HepG2 (cell line): ENCODE measurements at regions not wholly inside any gene's neighbourhood (a gene's known extent, or its start where the extent isn't known, plus 50 kb on each side); places are given as distances from the start of the nearest gene placed in this dataset.

Experiments
- ATAC-seq: fragments of 200-7000 bp; cut with Tn5 transposase; 3 replicates; pipeline ENCODE4 v1.9.1; 2020; ENCODE audit warnings: mild to moderate bottlenecking, moderate library complexity
- BruUV-seq: library from RNA; stranded (reverse); fragments of 400-500 nt; replicated peaks from 2 replicates; lab custom pipeline; 2021; lab: Mats Ljungman, UMichigan
- CTCF ChIA-PET: fragments of 300-600 bp; formaldehyde crosslinking; extraction: SDS; loops from one replicate; lab custom pipeline; 2021; ENCODE audit warnings: low total read pairs, inconsistent platforms, low intra/inter-chr PET ratio; lab: Yijun Ruan, JAX
- POLR2A ChIA-PET: fragments of 350-600 bp; sonication (Branson Sonifier 250); formaldehyde crosslinking; loops from one replicate; lab custom pipeline; 2020; ENCODE audit warnings: antibody characterized with exemption, inconsistent platforms; lab: Yijun Ruan, JAX
- DNase-seq: peaks from one replicate; pipeline ENCODE4 v3.0.0-alpha.2; 2015; ENCODE audit warnings: low spot score
- FAIRE-seq: peaks from 3 replicates; lab custom pipeline; 2011; peaks lifted over from hg19 to GRCh38; lab: Jason Lieb, UNC
- H2AFZ ChIP-seq: one replicate; pipeline ENCODE4 v1.6.1; 2011; ENCODE audit warnings: low read length, inconsistent platforms
- H3K27ac ChIP-seq: fragments of 300-600 bp; 3 replicates; pipeline ENCODE4 v1.8.0; 2011; ENCODE audit warnings: mixed run types, mild to moderate bottlenecking, mixed read lengths, low read length, inconsistent platforms; ENCODE audit not compliant: insufficient read depth; ENCODE audit errors: extremely low read length
- H3K27me3 ChIP-seq, 2 experiments: fragments of 200-600 bp in 1 of 2; 2 replicates in 1 of 2; 3 replicates in 1 of 2; pipeline versions ENCODE4 v1.6.0 to v1.8.0; 2011; ENCODE audit warnings: low read length in 2 of 2, mild to moderate bottlenecking in 2 of 2, moderate library complexity in 2 of 2, inconsistent platforms in 1 of 2; ENCODE audit not compliant: insufficient read depth in 2 of 2, control insufficient read depth in 1 of 2
- H3K36me3 ChIP-seq, 2 experiments: fragments of 200-600 bp in 1 of 2; replicated peaks in 1 of 2; 2 replicates in 1 of 2; 3 replicates in 1 of 2; pipeline versions ENCODE4 v1.5.1 to v1.8.0; 2011; ENCODE audit warnings: low read length in 2 of 2, inconsistent platforms in 1 of 2; ENCODE audit not compliant: insufficient read depth in 2 of 2, control insufficient read depth in 1 of 2
- H3K4me1 ChIP-seq: 2 replicates; pipeline ENCODE4 v1.5.1; 2012; ENCODE audit warnings: low read length, inconsistent platforms; ENCODE audit not compliant: insufficient read depth
- H3K4me2 ChIP-seq: 2 replicates; pipeline ENCODE4 v1.6.0; 2011; ENCODE audit warnings: low read depth, low read length, inconsistent platforms
- H3K4me3 ChIP-seq, 3 experiments: fragments of 200-600 bp in 1 of 3; sonication (generic), shearing (Covaris generic) in 1 of 3; replicated peaks in 1 of 3; 2 replicates each; pipeline ENCODE4 v1.5.1; 2011 to 2016; ENCODE audit warnings: low read length in 3 of 3, inconsistent platforms in 2 of 3, low read depth in 2 of 3, mild to moderate bottlenecking in 2 of 3, control low read depth in 1 of 3, mixed read lengths in 1 of 3; ENCODE audit not compliant: insufficient read depth in 1 of 3
- H3K79me2 ChIP-seq: one replicate; pipeline ENCODE4 v1.6.1; 2011; ENCODE audit warnings: low read length, inconsistent platforms; ENCODE audit not compliant: insufficient read depth
- H3K9ac ChIP-seq: 2 replicates; pipeline ENCODE4 v1.6.0; 2011; ENCODE audit warnings: mild to moderate bottlenecking, low read depth, low read length, inconsistent platforms; ENCODE audit not compliant: insufficient read depth
- H3K9me3 ChIP-seq: 2 replicates; pipeline ENCODE4 v1.5.1; 2012; ENCODE audit warnings: mild to moderate bottlenecking, low read length
- H4K20me1 ChIP-seq: 2 replicates; pipeline ENCODE4 v1.6.0; 2011; ENCODE audit warnings: inconsistent platforms, mild to moderate bottlenecking, low read length, moderate library complexity; ENCODE audit not compliant: insufficient read depth
- AFF4 ChIP-seq: sonication (generic); formaldehyde crosslinking; IDR thresholded peaks from 2 replicates; pipeline ENCODE4 v1.4.0; 2020; ENCODE audit warnings: missing genetic modification reagents
- ATF1 ChIP-seq: IDR thresholded peaks from 2 replicates; pipeline ENCODE4 v1.6.1; 2016; ENCODE audit warnings: mild to moderate bottlenecking, control low read depth
- BCLAF1 ChIP-seq: fragments of 450-650 bp; IDR thresholded peaks from 2 replicates; pipeline ENCODE4 v1.6.1; 2017; ENCODE audit warnings: mild to moderate bottlenecking
- EED ChIP-seq: sonication (generic); formaldehyde crosslinking; IDR thresholded peaks from 2 replicates; pipeline ENCODE4 v1.5.0; 2020; ENCODE audit warnings: mild to moderate bottlenecking, missing genetic modification reagents
- HMG20B ChIP-seq: conservative IDR thresholded peaks from 2 replicates; pipeline ENCODE4 v1.6.1; 2016; ENCODE audit warnings: missing genetic modification reagents, missing compliant biosample characterization
- HNF1B ChIP-seq: sonication (generic); formaldehyde crosslinking; IDR thresholded peaks from 2 replicates; pipeline ENCODE4 v1.5.1; 2020; ENCODE audit warnings: mild to moderate bottlenecking, moderate library complexity, missing genetic modification reagents
- HOXA9 ChIP-seq: sonication (generic); formaldehyde crosslinking; IDR thresholded peaks from 2 replicates; pipeline ENCODE4 v1.8.1; 2022; ENCODE audit warnings: missing genetic modification reagents, mild to moderate bottlenecking, moderate library complexity, borderline replicate concordance
- KMT2A ChIP-seq: sonication (generic); formaldehyde crosslinking; IDR thresholded peaks from 2 replicates; pipeline ENCODE4 v1.4.0; 2020; ENCODE audit warnings: missing genetic modification reagents
- MEIS2 ChIP-seq: sonication (generic); formaldehyde crosslinking; IDR thresholded peaks from 2 replicates; pipeline ENCODE4 v1.9.0; 2021; ENCODE audit warnings: mild to moderate bottlenecking, missing genetic modification reagents
- NFKB2 ChIP-seq: sonication (generic); formaldehyde crosslinking; IDR thresholded peaks from 2 replicates; pipeline ENCODE4 v1.4.0; 2020; ENCODE audit warnings: missing genetic modification reagents, borderline replicate concordance
- NFKBIZ ChIP-seq: IDR thresholded peaks from 2 replicates; pipeline ENCODE4 v1.6.1; 2018; ENCODE audit warnings: missing genetic modification reagents, missing compliant biosample characterization
- RCOR2 ChIP-seq: IDR thresholded peaks from 2 replicates; pipeline ENCODE4 v1.6.1; 2016; ENCODE audit warnings: missing biosample characterization, missing genetic modification reagents
- ZFP1 ChIP-seq: IDR thresholded peaks from 2 replicates; pipeline ENCODE4 v1.6.1; 2016
- WGBS: methylation state at CpG from one replicate; pipeline ENCODE4 v1.1.6; 2017; ENCODE audit warnings: low lambda C conversion rate; 5-methylcytosine and 5-hydroxymethylcytosine counted together
- in situ Hi-C: cut with HindIII; loops from 2 replicates; pipeline ENCODE4 v1.10.0; 2017; ENCODE audit warnings: low pct_unique_long_range_greater_than_20kb; ENCODE audit not compliant: extremely low pct_ligation_motif_present
- intact Hi-C: fragments of 100-400 bp; cut with micrococcal nuclease; formaldehyde crosslinking; loops from one replicate; pipeline ENCODE4 v1.10.0; 2022; ENCODE audit not compliant: unreplicated experiment

- DNase-seq: no peak
- Histone ChIP-seq H3K79me2 (no peaks in the 10 kb centered on the region), H3K9me3 (peaks cover 12% of the 10 kb centered on the region), H3K36me3 (no peaks in the 10 kb centered on the region), H4K20me1 (no peaks in the 10 kb centered on the region), H3K9ac (no peak overlapping the region), H2AFZ (no peak overlapping the region), H3K4me1 (no peaks in the 10 kb centered on the region), H3K4me2 (no peak overlapping the region), H3K27me3 (no peaks in the 10 kb centered on the region), H3K27ac (no peak overlapping the region), H3K4me3 (no peak overlapping the region)
- POLR2A ChIA-PET: no interaction called here
- no peak for ATAC-seq
- 19% methylated on average over 3 of the region's 3 CpGs for WGBS
- FAIRE-seq: no peak
- TF ChIP-seq MEIS2 (CRISPR knock-in tag) (no peak), EED (CRISPR knock-in tag) (no peak), AFF4 (CRISPR knock-in tag) (no peak), KMT2A (CRISPR knock-in tag) (no peak), NFKB2 (no peak)
- CTCF ChIA-PET: no interaction called here
- intact Hi-C loops (no loop called here), in situ Hi-C loops (no loop called here)
- BruUV-seq: no TSS peak
These were observed 190.5 kb upstream of the PIRT start for GRCh38 chr17:11028349-11028748.

GRCh38 chr17:11026903-11027302 lies 189.0 kb upstream of the PIRT start:
- no TSS peak for BruUV-seq
- intact Hi-C loops: no loop called here
- ATAC-seq: no peak
- H3K9me3 ChIP-seq: peaks cover 5% of the 10 kb centered on the region
- H2AFZ ChIP-seq: no peak overlapping the region
- no peak overlapping the region for H3K4me2 ChIP-seq
- in situ Hi-C loops: no loop called here
- no peaks in the 10 kb centered on the region for H3K27me3 ChIP-seq
- 6% methylated on average over 2 of the region's 2 CpGs for WGBS
- POLR2A ChIA-PET: no interaction called here
- CTCF ChIA-PET: no interaction called here
- H3K79me2 ChIP-seq: no peaks in the 10 kb centered on the region
- no peak overlapping the region for H3K9ac ChIP-seq
- H3K27ac ChIP-seq: no peak overlapping the region
- FAIRE-seq: no peak
- no peaks in the 10 kb centered on the region for H3K4me1 ChIP-seq
- no peaks in the 10 kb centered on the region for H3K36me3 ChIP-seq
- no peak for DNase-seq
- no peak overlapping the region for H3K4me3 ChIP-seq
- H4K20me1 ChIP-seq: no peaks in the 10 kb centered on the region
- no peak for TF ChIP-seq HNF1B (CRISPR knock-in tag)
- no peak for TF ChIP-seq BCLAF1
- TF ChIP-seq NFKBIZ (CRISPR knock-in tag): no peak
- TF ChIP-seq HOXA9 (CRISPR knock-in tag): no peak
- TF ChIP-seq RCOR2 (CRISPR knock-in tag): no peak
- no peak for TF ChIP-seq ZFP1 (CRISPR knock-in tag)
- TF ChIP-seq HMG20B (CRISPR knock-in tag): no peak
- TF ChIP-seq ATF1: no peak
